Brain microvascular endothelial cell (primary cell): ENCODE measurements at regions not wholly inside any gene's neighbourhood (a gene's known extent, or its start where the extent isn't known, plus 50 kb on each side); places are given as distances from the start of the nearest gene placed in this dataset.

ENCODE experiments used
- DNase-seq: peaks from one replicate; pipeline ENCODE4 v3.0.0-alpha.2; 2020
- H3K27ac ChIP-seq: fragments of 250-450 bp; sonication (Bioruptor Pico); 2 replicates; pipeline ENCODE4 v1.5.1; 2020; ENCODE audit warnings: mild to moderate bottlenecking, moderate library complexity
- H3K27me3 ChIP-seq: fragments of 250-450 bp; sonication (Bioruptor Pico); replicated peaks from 2 replicates; pipeline ENCODE4 v1.5.1; 2020; ENCODE audit warnings: mild to moderate bottlenecking
- H3K36me3 ChIP-seq: fragments of 250-450 bp; sonication (Bioruptor Pico); replicated peaks from 2 replicates; pipeline ENCODE4 v1.5.1; 2020; ENCODE audit warnings: mild to moderate bottlenecking
- H3K4me3 ChIP-seq: 2 replicates; pipeline ENCODE4 v1.5.1; 2011; ENCODE audit warnings: low read depth, mild to moderate bottlenecking, control low read depth, low read length, moderate library complexity
- CTCF ChIP-seq: IDR thresholded peaks from 2 replicates; pipeline ENCODE4 v1.5.1; 2011; ENCODE audit warnings: low read depth, mild to moderate bottlenecking, moderate library complexity, low read length, control low read depth, inconsistent platforms; ENCODE audit errors: missing control alignments
- in situ Hi-C: cut with HindIII; loops from 2 replicates; pipeline ENCODE4 v1.10.0; 2017; ENCODE audit warnings: low sequenced_read_pairs, low pct_ligation_motif_present

GRCh38 chr20:23284009-23284408, 66.6 kb upstream of the NXT1 start:
- TF ChIP-seq CTCF: no peak
- in situ Hi-C loops: no loop called here
- Histone ChIP-seq H3K36me3 (no peaks in the 10 kb centered on the region), H3K27me3 (no peaks in the 10 kb centered on the region), H3K27ac (no peak overlapping the region), H3K4me3 (no peak overlapping the region)
- DNase-seq: no peak

- in situ Hi-C loops: no loop called here
- no peak for TF ChIP-seq CTCF
- no peak for DNase-seq
- Histone ChIP-seq H3K4me3 (no peak overlapping the region), H3K36me3 (no peaks in the 10 kb centered on the region), H3K27ac (no peak overlapping the region), H3K27me3 (no peaks in the 10 kb centered on the region)
Measured at GRCh38 chr20:23283096-23283850, 67.3 kb upstream of the NXT1 start.

GRCh38 chr20:23282546-23282945, 68.0 kb upstream of the NXT1 start:
- Histone ChIP-seq H3K4me3 (no peak overlapping the region), H3K27me3 (no peaks in the 10 kb centered on the region), H3K36me3 (no peaks in the 10 kb centered on the region), H3K27ac (no peak overlapping the region)
- no peak for TF ChIP-seq CTCF
- DNase-seq: no peak
- in situ Hi-C loops: no loop called here

GRCh38 chr20:23282111-23282510, 68.5 kb upstream of the NXT1 start:
- no peak overlapping the region for H3K27ac ChIP-seq

GRCh38 chr20:23279836-23280235, 70.8 kb upstream of the NXT1 start:
- Histone ChIP-seq H3K4me3 (no peak overlapping the region), H3K27ac (no peak overlapping the region), H3K36me3 (no peaks in the 10 kb centered on the region), H3K27me3 (no peaks in the 10 kb centered on the region)
- in situ Hi-C loops: no loop called here
- DNase-seq: no peak
- no peak for TF ChIP-seq CTCF

More at GRCh38 chr20:23282111-23282510, 68.5 kb upstream of the NXT1 start:
- DNase-seq: no peak
- no peaks in the 10 kb centered on the region for H3K36me3 ChIP-seq
- no peak overlapping the region for H3K4me3 ChIP-seq
- TF ChIP-seq CTCF: no peak
- no peaks in the 10 kb centered on the region for H3K27me3 ChIP-seq
- in situ Hi-C loops: no loop called here

- TF ChIP-seq CTCF: no peak
- H3K4me3 ChIP-seq: no peak overlapping the region
- DNase-seq: no peak
- H3K27me3 ChIP-seq: no peaks in the 10 kb centered on the region
- H3K27ac ChIP-seq: no peak overlapping the region
- in situ Hi-C loops: no loop called here
- H3K36me3 ChIP-seq: no peaks in the 10 kb centered on the region
Measured at GRCh38 chr20:23278172-23278571, 72.4 kb upstream of the NXT1 start.
